Body of pancreas (tissue), 4 donors: ENCODE measurements at regions not wholly inside any gene's neighbourhood (a gene's known extent, or its start where the extent isn't known, plus 50 kb on each side); places are given as distances from the start of the nearest gene placed in this dataset.

Experiments used
- ATAC-seq: fragments of 150-250 bp; one replicate; pipeline ENCODE4 v1.9.1; 2016
- DNase-seq, 4 donors: peaks; one replicate each; pipeline ENCODE4 v3.0.0-alpha.2; 2019
- H3K27ac ChIP-seq, 4 donors: fragments of 200-600 bp; sonication (generic); 1 replicate in 3 of 4; 2 replicates in 1 of 4; pipeline versions ENCODE4 v1.5.1 to v1.6.1; 2016 to 2019; ENCODE audit warnings: mild to moderate bottlenecking in 1 of 4, mixed read lengths in 1 of 4, moderate library complexity in 1 of 4
- H3K27me3 ChIP-seq, 2 donors: fragments of 200-600 bp; sonication (generic); one replicate each; pipeline ENCODE4 v1.6.0; 2016; ENCODE audit warnings: mild to moderate bottlenecking in 1 of 2
- H3K36me3 ChIP-seq, 2 donors: fragments of 200-600 bp; sonication (generic); replicated peaks in 1 of 2; 2 replicates each; pipeline ENCODE4 v1.5.1; 2016; ENCODE audit warnings: low read depth in 2 of 2; ENCODE audit not compliant: insufficient read depth in 1 of 2
- H3K4me1 ChIP-seq: fragments of 200-600 bp; sonication (generic); one replicate; pipeline ENCODE4 v1.6.0; 2016
- H3K4me3 ChIP-seq, 2 donors: fragments of 200-600 bp; sonication (generic); 1 replicate in 1 of 2; 2 replicates in 1 of 2; pipeline ENCODE4 v1.5.1; 2016 to 2019
- H3K9me3 ChIP-seq, 3 donors: fragments of 200-600 bp; sonication (generic); 1 replicate in 2 of 3; 2 replicates in 1 of 3; pipeline ENCODE4 v1.5.1; 2016
- CTCF ChIP-seq, 7 experiments: fragments of 450-650 bp in 4 of 7; fragments of 200-600 bp in 3 of 7; sonication (generic) in 3 of 7; IDR thresholded peaks; one replicate each; pipeline ENCODE4 v1.5.1; 2016 to 2019; ENCODE audit warnings: antibody characterized with exemption in 7 of 7
- POLR2A ChIP-seq, 3 donors: fragments of 450-650 bp; IDR thresholded peaks; one replicate each; pipeline ENCODE4 v1.6.1; 2016; ENCODE audit warnings: antibody characterized with exemption in 3 of 3, mild to moderate bottlenecking in 2 of 3
- WGBS, 2 donors: methylation state at CpG; one replicate each; pipeline ENCODE4 v1.1.5; 2017; 5-methylcytosine and 5-hydroxymethylcytosine counted together
- intact Hi-C: fragments of 100-400 bp; cut with DNase I; formaldehyde crosslinking; loops from one replicate; pipeline ENCODE4 v1.15.1; 2023

GRCh38 chr12:13875744-13876143, 105.7 kb downstream of the GRIN2B start:
- Histone ChIP-seq H3K4me3 (no peak overlapping the region), H3K9me3 (no peaks in the 10 kb centered on the region), H3K36me3 (no peaks in the 10 kb centered on the region), H3K27ac (no peak overlapping the region), H3K27me3 (no peaks in the 10 kb centered on the region), H3K4me1 (no peaks in the 10 kb centered on the region)
- WGBS, 2 donors, result 56 to 60% methylated on average over 4 of the region's 4 CpGs
- DNase-seq (no peak), ATAC-seq (no peak)
- intact Hi-C loops, result no loop called here
- no peak for TF ChIP-seq POLR2A (IDR thresholded peaks at IDR 0.05)
- no peak for TF ChIP-seq CTCF (IDR thresholded peaks at IDR 0.05)

GRCh38 chr12:13870255-13870654, 111.1 kb downstream of the GRIN2B start:
- H3K36me3 ChIP-seq, result no peaks in the 10 kb centered on the region
- intact Hi-C loops, result no loop called here
- 53 to 55% methylated on average over 2 of the region's 2 CpGs for WGBS, 2 donors
- H3K27ac ChIP-seq, result no peak overlapping the region
- H3K27me3 ChIP-seq, result no peaks in the 10 kb centered on the region
- H3K4me3 ChIP-seq, result no peak overlapping the region
- DNase-seq, result no peak
- ATAC-seq, result no peak
- H3K9me3 ChIP-seq, result no peaks in the 10 kb centered on the region
- TF ChIP-seq POLR2A (IDR thresholded peaks at IDR 0.05) (no peak), CTCF (IDR thresholded peaks at IDR 0.05) (no peak)
- no peaks in the 10 kb centered on the region for H3K4me1 ChIP-seq

GRCh38 chr12:13864081-13864673, 117.2 kb downstream of the GRIN2B start:
- TF ChIP-seq POLR2A (IDR thresholded peaks at IDR 0.05) (no peak), CTCF (IDR thresholded peaks at IDR 0.05) (peak; percentile 70 to 84 (median 81))
- Histone ChIP-seq H3K9me3 (no peaks in the 10 kb centered on the region), H3K4me1 (no peaks in the 10 kb centered on the region), H3K27me3 (no peaks in the 10 kb centered on the region), H3K4me3 (no peak overlapping the region), H3K36me3 (no peaks in the 10 kb centered on the region), H3K27ac (no peak overlapping the region)
- WGBS, 2 donors, result 13 to 14% methylated on average over 9 of the region's 9 CpGs
- ATAC-seq (peak; percentile 87), DNase-seq (peak; percentile 84 to 88 (median 85))
- intact Hi-C loops, result loop anchor here (10.0 kb wide), 2 partner anchors 81 to 291 kb away; no protein-coding TSS in a partner anchor

GRCh38 chr12:13857750-13858149, 123.7 kb downstream of the GRIN2B start:
- DNase-seq, result no peak
- H3K9me3 ChIP-seq, result no peaks in the 10 kb centered on the region
- H3K4me3 ChIP-seq, result no peak overlapping the region
- 50 to 58% methylated on average over 5 of the region's 5 CpGs for WGBS, 2 donors
- no peaks in the 10 kb centered on the region for H3K4me1 ChIP-seq
- H3K36me3 ChIP-seq, result no peaks in the 10 kb centered on the region
- H3K27ac ChIP-seq, result no peak overlapping the region
- H3K27me3 ChIP-seq, result no peaks in the 10 kb centered on the region
- no peak for TF ChIP-seq CTCF (IDR thresholded peaks at IDR 0.05)
- no peak for TF ChIP-seq POLR2A (IDR thresholded peaks at IDR 0.05)
- ATAC-seq, result no peak
- intact Hi-C loops, result no loop called here

- no peak overlapping the region for H3K27ac ChIP-seq
- TF ChIP-seq POLR2A (IDR thresholded peaks at IDR 0.05) (no peak), CTCF (IDR thresholded peaks at IDR 0.05) (no peak)
- 65 to 72% methylated on average over 3 of the region's 3 CpGs for WGBS, 2 donors
- no peak for DNase-seq
- intact Hi-C loops, result no loop called here
- no peaks in the 10 kb centered on the region for H3K9me3 ChIP-seq
- H3K4me1 ChIP-seq, result no peaks in the 10 kb centered on the region
- H3K27me3 ChIP-seq, result no peaks in the 10 kb centered on the region
- ATAC-seq, result no peak
- H3K4me3 ChIP-seq, result no peak overlapping the region
- H3K36me3 ChIP-seq, result no peaks in the 10 kb centered on the region
Observed at GRCh38 chr12:13853471-13853870, 127.9 kb downstream of the GRIN2B start.
